Suprapubic skin (tissue), 4 donors: ENCODE measurements at regions not wholly inside any gene's neighbourhood (a gene's known extent, or its start where the extent isn't known, plus 50 kb on each side); places are given as distances from the start of the nearest gene placed in this dataset.

Experiments used
- CTCF ChIP-seq, 2 donors: fragments of 200-600 bp in 1 of 2; fragments of 450-650 bp in 1 of 2; sonication (generic) in 1 of 2; IDR thresholded peaks; one replicate each; pipeline ENCODE4 v1.5.1; 2016 to 2019; ENCODE audit warnings: antibody characterized with exemption in 2 of 2, mild to moderate bottlenecking in 1 of 2, moderate library complexity in 1 of 2
- EP300 ChIP-seq: sonication (generic); formaldehyde crosslinking; IDR thresholded peaks from one replicate; pipeline ENCODE4 v1.6.1; 2017; ENCODE audit warnings: antibody characterized with exemption
- POLR2A ChIP-seq, 2 donors: fragments of 450-650 bp; IDR thresholded peaks; one replicate each; pipeline ENCODE4 v1.6.1; 2017; ENCODE audit warnings: antibody characterized with exemption in 2 of 2, mild to moderate bottlenecking in 2 of 2, moderate library complexity in 2 of 2
- POLR2AphosphoS5 ChIP-seq, 3 donors: sonication (generic); formaldehyde crosslinking; IDR thresholded peaks; one replicate each; pipeline ENCODE4 v1.6.1; 2017; ENCODE audit warnings: antibody characterized with exemption in 3 of 3

- no peak for TF ChIP-seq CTCF (IDR thresholded peaks at IDR 0.05)
- no peak for TF ChIP-seq EP300
- TF ChIP-seq POLR2A (IDR thresholded peaks at IDR 0.05): no peak
- TF ChIP-seq POLR2AphosphoS5 (IDR thresholded peaks at IDR 0.05): peak in 1 of 3 donors; percentile 14
Measured at GRCh38 chr2:204468746-204469429, 76.4 kb upstream of the PARD3B start.
